Skeletal muscle satellite cell (primary cell): ENCODE measurements at regions not wholly inside any gene's neighbourhood (a gene's known extent, or its start where the extent isn't known, plus 50 kb on each side); places are given as distances from the start of the nearest gene placed in this dataset.

Experiments
- H3K27me3 ChIP-seq: 2 replicates; pipeline ENCODE4 v1.7.0; 2013; ENCODE audit warnings: low read length; ENCODE audit not compliant: control insufficient read depth, insufficient read depth
- H3K36me3 ChIP-seq: 2 replicates; pipeline ENCODE4 v1.7.0; 2013; ENCODE audit warnings: mild to moderate bottlenecking, control low read depth, low read length; ENCODE audit not compliant: insufficient read depth
- H3K4me1 ChIP-seq: 2 replicates; pipeline ENCODE4 v1.7.0; 2013; ENCODE audit warnings: low read length; ENCODE audit not compliant: control insufficient read depth, insufficient read depth
- H3K4me2 ChIP-seq: 2 replicates; pipeline ENCODE4 v1.7.0; 2013; ENCODE audit warnings: mild to moderate bottlenecking, low read length
- H3K4me3 ChIP-seq: 2 replicates; pipeline ENCODE4 v1.7.0; 2013; ENCODE audit warnings: low read length
- H3K9ac ChIP-seq: 2 replicates; pipeline ENCODE4 v1.7.0; 2013; ENCODE audit warnings: mild to moderate bottlenecking, low read depth, low read length, moderate library complexity
- H3K9me3 ChIP-seq: replicated peaks from 2 replicates; pipeline ENCODE4 v1.7.0; 2013; ENCODE audit warnings: mild to moderate bottlenecking, control low read depth, low read length

GRCh38 chr3:117135207-117135606 lies 425.6 kb downstream of the TUSC7 start:
- no peak overlapping the region for H3K4me3 ChIP-seq
- no peaks in the 10 kb centered on the region for H3K27me3 ChIP-seq
- H3K4me2 ChIP-seq: no peak overlapping the region
- H3K9me3 ChIP-seq: no peaks in the 10 kb centered on the region
- no peaks in the 10 kb centered on the region for H3K36me3 ChIP-seq
- H3K9ac ChIP-seq: no peak overlapping the region
- H3K4me1 ChIP-seq: peaks cover 16% of the 10 kb centered on the region

GRCh38 chr3:117136003-117136402 lies 426.4 kb downstream of the TUSC7 start:
- Histone ChIP-seq H3K4me2 (no peak overlapping the region), H3K9me3 (no peaks in the 10 kb centered on the region), H3K4me3 (no peak overlapping the region), H3K27me3 (no peaks in the 10 kb centered on the region), H3K4me1 (peaks cover 10% of the 10 kb centered on the region), H3K9ac (no peak overlapping the region), H3K36me3 (no peaks in the 10 kb centered on the region)

GRCh38 chr3:117137065-117137464 lies 427.5 kb downstream of the TUSC7 start:
- Histone ChIP-seq H3K4me1 (peaks cover 10% of the 10 kb centered on the region), H3K27me3 (no peaks in the 10 kb centered on the region), H3K36me3 (no peaks in the 10 kb centered on the region), H3K9me3 (no peaks in the 10 kb centered on the region), H3K9ac (no peak overlapping the region), H3K4me2 (no peak overlapping the region), H3K4me3 (no peak overlapping the region)

GRCh38 chr3:117139681-117140080 lies 430.1 kb downstream of the TUSC7 start:
- Histone ChIP-seq H3K4me3 (no peak overlapping the region), H3K4me2 (no peak overlapping the region), H3K4me1 (peaks cover 13% of the 10 kb centered on the region), H3K9me3 (no peaks in the 10 kb centered on the region), H3K36me3 (no peaks in the 10 kb centered on the region), H3K9ac (no peak overlapping the region), H3K27me3 (no peaks in the 10 kb centered on the region)

- Histone ChIP-seq H3K4me2 (no peak overlapping the region), H3K4me1 (peaks cover 13% of the 10 kb centered on the region), H3K4me3 (no peak overlapping the region), H3K36me3 (no peaks in the 10 kb centered on the region), H3K9me3 (no peaks in the 10 kb centered on the region), H3K27me3 (no peaks in the 10 kb centered on the region), H3K9ac (no peak overlapping the region)
Observed at GRCh38 chr3:117141812-117142211, 432.2 kb downstream of the TUSC7 start.

GRCh38 chr3:117144853-117145252 lies 435.3 kb downstream of the TUSC7 start:
- H3K9me3 ChIP-seq: no peaks in the 10 kb centered on the region
- H3K27me3 ChIP-seq: no peaks in the 10 kb centered on the region
- H3K9ac ChIP-seq: no peak overlapping the region
- no peak overlapping the region for H3K4me3 ChIP-seq
- peak overlapping the region; percentile 26 for H3K4me2 ChIP-seq
- H3K36me3 ChIP-seq: no peaks in the 10 kb centered on the region
- peaks cover 11% of the 10 kb centered on the region for H3K4me1 ChIP-seq

GRCh38 chr3:117145677-117146076 lies 436.1 kb downstream of the TUSC7 start:
- H3K4me3 ChIP-seq: no peak overlapping the region
- H3K36me3 ChIP-seq: no peaks in the 10 kb centered on the region
- no peaks in the 10 kb centered on the region for H3K9me3 ChIP-seq
- no peak overlapping the region for H3K4me2 ChIP-seq
- H3K4me1 ChIP-seq: peaks cover 19% of the 10 kb centered on the region
- no peaks in the 10 kb centered on the region for H3K27me3 ChIP-seq
- H3K9ac ChIP-seq: no peak overlapping the region

GRCh38 chr3:117146571-117146970 lies 437.0 kb downstream of the TUSC7 start:
- Histone ChIP-seq H3K36me3 (no peaks in the 10 kb centered on the region), H3K4me2 (no peak overlapping the region), H3K4me1 (peaks cover 26% of the 10 kb centered on the region), H3K4me3 (no peak overlapping the region), H3K9ac (no peak overlapping the region), H3K9me3 (no peaks in the 10 kb centered on the region), H3K27me3 (no peaks in the 10 kb centered on the region)

- peaks cover 23% of the 10 kb centered on the region for H3K4me1 ChIP-seq
- no peak overlapping the region for H3K4me2 ChIP-seq
- no peaks in the 10 kb centered on the region for H3K36me3 ChIP-seq
- no peak overlapping the region for H3K4me3 ChIP-seq
- no peaks in the 10 kb centered on the region for H3K27me3 ChIP-seq
- no peaks in the 10 kb centered on the region for H3K9me3 ChIP-seq
- no peak overlapping the region for H3K9ac ChIP-seq
Observed at GRCh38 chr3:117149584-117149983, 440.0 kb downstream of the TUSC7 start.

- H3K4me3 ChIP-seq: peak overlapping the region; percentile 9
Observed at GRCh38 chr3:117150628-117151027, 441.0 kb downstream of the TUSC7 start.

GRCh38 chr3:117160176-117160575 lies 450.6 kb downstream of the TUSC7 start:
- Histone ChIP-seq H3K27me3 (no peaks in the 10 kb centered on the region), H3K4me2 (no peak overlapping the region), H3K9me3 (no peaks in the 10 kb centered on the region), H3K4me3 (no peak overlapping the region), H3K4me1 (no peaks in the 10 kb centered on the region), H3K9ac (no peak overlapping the region), H3K36me3 (no peaks in the 10 kb centered on the region)

More at GRCh38 chr3:117150628-117151027, 441.0 kb downstream of the TUSC7 start:
- Histone ChIP-seq H3K27me3 (no peaks in the 10 kb centered on the region), H3K9me3 (no peaks in the 10 kb centered on the region), H3K36me3 (no peaks in the 10 kb centered on the region), H3K4me2 (peak overlapping the region; percentile 69), H3K4me1 (peaks cover 17% of the 10 kb centered on the region), H3K9ac (peak overlapping the region; percentile 11)

GRCh38 chr3:117161816-117162215 lies 452.2 kb downstream of the TUSC7 start:
- H3K9me3 ChIP-seq: no peaks in the 10 kb centered on the region
- H3K9ac ChIP-seq: no peak overlapping the region
- H3K27me3 ChIP-seq: no peaks in the 10 kb centered on the region
- H3K4me3 ChIP-seq: no peak overlapping the region
- no peak overlapping the region for H3K4me2 ChIP-seq
- H3K4me1 ChIP-seq: no peaks in the 10 kb centered on the region
- no peaks in the 10 kb centered on the region for H3K36me3 ChIP-seq
